ENCODE measurements at regions not wholly inside any gene's neighbourhood (a gene's known extent, or its start where the extent isn't known, plus 50 kb on each side); places are given as distances from the start of the nearest gene placed in this dataset.

- TF ChIP-seq YY1 (IDR thresholded peaks at IDR 0.05; ENCODE audit: low read depth), result no peak
- TF ChIP-seq RAD21 (IDR thresholded peaks at IDR 0.05; ENCODE audit: low read depth), result no peak
- TF ChIP-seq CEBPB (IDR thresholded peaks at IDR 0.05), result no peak
- TF ChIP-seq EP300 (IDR thresholded peaks at IDR 0.05; ENCODE audit: borderline replicate concordance), result no peak
- TF ChIP-seq TAF1 (IDR thresholded peaks at IDR 0.05; ENCODE audit: low read depth), result no peak
- no peak for TF ChIP-seq TCF12 (IDR thresholded peaks at IDR 0.05; ENCODE audit: low read depth)
- TF ChIP-seq, protein P1, sequence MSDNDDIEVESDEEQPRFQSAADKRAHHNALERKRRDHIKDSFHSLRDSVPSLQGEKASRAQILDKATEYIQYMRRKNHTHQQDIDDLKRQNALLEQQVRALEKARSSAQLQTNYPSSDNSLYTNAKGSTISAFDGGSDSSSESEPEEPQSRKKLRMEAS (IDR thresholded peaks at IDR 0.05), result no peak
- TF ChIP-seq ZBTB7A (IDR thresholded peaks at IDR 0.05; ENCODE audit: low read depth), result no peak
- no peak for TF ChIP-seq FOXM1 (IDR thresholded peaks at IDR 0.05; ENCODE audit: borderline replicate concordance, low read depth)
- TF ChIP-seq, protein P2, sequence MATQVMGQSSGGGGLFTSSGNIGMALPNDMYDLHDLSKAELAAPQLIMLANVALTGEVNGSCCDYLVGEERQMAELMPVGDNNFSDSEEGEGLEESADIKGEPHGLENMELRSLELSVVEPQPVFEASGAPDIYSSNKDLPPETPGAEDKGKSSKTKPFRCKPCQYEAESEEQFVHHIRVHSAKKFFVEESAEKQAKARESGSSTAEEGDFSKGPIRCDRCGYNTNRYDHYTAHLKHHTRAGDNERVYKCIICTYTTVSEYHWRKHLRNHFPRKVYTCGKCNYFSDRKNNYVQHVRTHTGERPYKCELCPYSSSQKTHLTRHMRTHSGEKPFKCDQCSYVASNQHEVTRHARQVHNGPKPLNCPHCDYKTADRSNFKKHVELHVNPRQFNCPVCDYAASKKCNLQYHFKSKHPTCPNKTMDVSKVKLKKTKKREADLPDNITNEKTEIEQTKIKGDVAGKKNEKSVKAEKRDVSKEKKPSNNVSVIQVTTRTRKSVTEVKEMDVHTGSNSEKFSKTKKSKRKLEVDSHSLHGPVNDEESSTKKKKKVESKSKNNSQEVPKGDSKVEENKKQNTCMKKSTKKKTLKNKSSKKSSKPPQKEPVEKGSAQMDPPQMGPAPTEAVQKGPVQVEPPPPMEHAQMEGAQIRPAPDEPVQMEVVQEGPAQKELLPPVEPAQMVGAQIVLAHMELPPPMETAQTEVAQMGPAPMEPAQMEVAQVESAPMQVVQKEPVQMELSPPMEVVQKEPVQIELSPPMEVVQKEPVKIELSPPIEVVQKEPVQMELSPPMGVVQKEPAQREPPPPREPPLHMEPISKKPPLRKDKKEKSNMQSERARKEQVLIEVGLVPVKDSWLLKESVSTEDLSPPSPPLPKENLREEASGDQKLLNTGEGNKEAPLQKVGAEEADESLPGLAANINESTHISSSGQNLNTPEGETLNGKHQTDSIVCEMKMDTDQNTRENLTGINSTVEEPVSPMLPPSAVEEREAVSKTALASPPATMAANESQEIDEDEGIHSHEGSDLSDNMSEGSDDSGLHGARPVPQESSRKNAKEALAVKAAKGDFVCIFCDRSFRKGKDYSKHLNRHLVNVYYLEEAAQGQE (IDR thresholded peaks at IDR 0.05; ENCODE audit: low read depth), result no peak
Observed at GRCh38 chr4:187714957-187715356, 280.6 kb upstream of the ZFP42 start.

Measured in Ishikawa (cell line).